ENCODE measurements at regions not wholly inside any gene's neighbourhood (a gene's known extent, or its start where the extent isn't known, plus 50 kb on each side); places are given as distances from the start of the nearest gene placed in this dataset.
"Not testable (repeated sequence)": the region's sequence is repeated elsewhere in the genome, so short reads cannot be mapped to it uniquely, and the experiment has no call there.

GRCh38 chr14:50027816-50028215 is 88.6 kb downstream of the VCPKMT start:
- no peaks in the 10 kb centered on the region for H3K36me3 ChIP-seq
- H3K4me1 ChIP-seq = peaks cover 4 to 38% (median 21%) of the 10 kb centered on the region in 4 donors
- intact Hi-C loops (cut with DNase I; ENCODE audit: low total_unique reads) = no loop called here
- no peaks in the 10 kb centered on the region for H3K27me3 ChIP-seq
- DNase-seq = no peak
- H3K27ac ChIP-seq = no peak overlapping the region
- TF ChIP-seq CTCF (IDR thresholded peaks at IDR 0.05) = no peak
- peaks cover 0 to 7% (median 0%) of the 10 kb centered on the region in 3 donors for H3K9me3 ChIP-seq
- no peak overlapping the region for H3K4me3 ChIP-seq

- no peak for DNase-seq
- H3K27me3 ChIP-seq = no peaks in the 10 kb centered on the region
- peaks cover 2 to 32% (median 17%) of the 10 kb centered on the region in 4 donors for H3K4me1 ChIP-seq
- no peaks in the 10 kb centered on the region for H3K36me3 ChIP-seq
- H3K4me3 ChIP-seq = no peak overlapping the region
- intact Hi-C loops (cut with DNase I; ENCODE audit: low total_unique reads) = no loop called here
- no peak for TF ChIP-seq CTCF (IDR thresholded peaks at IDR 0.05)
- H3K27ac ChIP-seq = no peak overlapping the region
- peaks cover 0 to 7% (median 0%) of the 10 kb centered on the region in 3 donors for H3K9me3 ChIP-seq
These were observed 87.9 kb downstream of the VCPKMT start for GRCh38 chr14:50028458-50028857.

- H3K4me3 ChIP-seq = no peak overlapping the region
- no peak for TF ChIP-seq CTCF (IDR thresholded peaks at IDR 0.05)
- intact Hi-C loops (cut with DNase I; ENCODE audit: low total_unique reads) = no loop called here
These were observed 86.3 kb downstream of the VCPKMT start for GRCh38 chr14:50030036-50030435.

GRCh38 chr14:50030911-50031310 is 85.5 kb downstream of the VCPKMT start:
- Histone ChIP-seq H3K4me1 (peaks cover 0 to 10% (median 2%) of the 10 kb centered on the region in 4 donors), H3K27ac (peak overlapping the region in 1 of 2 donors; percentile 68)
- H3K9me3 ChIP-seq; H3K27me3 ChIP-seq; DNase-seq; H3K36me3 ChIP-seq; intact Hi-C loops (cut with DNase I; ENCODE audit: low total_unique reads); H3K4me3 ChIP-seq: not testable (repeated sequence)

More at GRCh38 chr14:50030036-50030435, 86.3 kb downstream of the VCPKMT start:
- no peak for DNase-seq
- Histone ChIP-seq H3K27me3 (no peaks in the 10 kb centered on the region), H3K4me1 (peaks cover 0 to 16% (median 2%) of the 10 kb centered on the region in 4 donors), H3K36me3 (no peaks in the 10 kb centered on the region), H3K27ac (no peak overlapping the region), H3K9me3 (peaks cover 0 to 7% (median 0%) of the 10 kb centered on the region in 3 donors)

GRCh38 chr14:50031602-50032313 is 84.6 kb downstream of the VCPKMT start:
- Histone ChIP-seq H3K4me3 (no peak overlapping the region), H3K9me3 (no peaks in the 10 kb centered on the region), H3K4me1 (peaks cover 0 to 10% (median 2%) of the 10 kb centered on the region in 4 donors), H3K27me3 (no peaks in the 10 kb centered on the region), H3K36me3 (no peaks in the 10 kb centered on the region), H3K27ac (peak overlapping the region; percentile 44 to 68)
- intact Hi-C loops (cut with DNase I; ENCODE audit: low total_unique reads) = no loop called here
- TF ChIP-seq CTCF (IDR thresholded peaks at IDR 0.05) = no peak
- DNase-seq = peak in 1 of 2 donors; percentile 71

GRCh38 chr14:50032462-50033167 is 83.8 kb downstream of the VCPKMT start:
- H3K9me3 ChIP-seq; H3K4me3 ChIP-seq; H3K36me3 ChIP-seq; H3K27me3 ChIP-seq; DNase-seq; intact Hi-C loops (cut with DNase I; ENCODE audit: low total_unique reads): not testable (repeated sequence)
- Histone ChIP-seq H3K4me1 (peaks cover 0 to 12% (median 2%) of the 10 kb centered on the region in 4 donors), H3K27ac (peak overlapping the region; percentile 44 to 68)

Data from tibial artery (tissue), 4 donors.